ENCODE measurements at regions not wholly inside any gene's neighbourhood (a gene's known extent, or its start where the extent isn't known, plus 50 kb on each side); places are given as distances from the start of the nearest gene placed in this dataset.
"Not testable (repeated sequence)": the region's sequence is repeated elsewhere in the genome, so short reads cannot be mapped to it uniquely, and the experiment has no call there.

GRCh38 chr5:77869116-77869798, 93.1 kb upstream of the TBCA start:
- no peak for DNase-seq (ENCODE audit: low read depth)

GRCh38 chr5:77867914-77868313, 91.8 kb upstream of the TBCA start:
- DNase-seq (ENCODE audit: low read depth) = no peak

- no peak for DNase-seq (ENCODE audit: low read depth)
These were observed 91.1 kb upstream of the TBCA start for GRCh38 chr5:77867194-77867691.

- DNase-seq (ENCODE audit: low read depth) = no peak
These were observed 90.1 kb upstream of the TBCA start for GRCh38 chr5:77866198-77866597.

- no peak for DNase-seq (ENCODE audit: low read depth)
These were observed 88.9 kb upstream of the TBCA start for GRCh38 chr5:77864997-77865396.

GRCh38 chr5:77863181-77863580, 87.0 kb upstream of the TBCA start:
- no peak for DNase-seq (ENCODE audit: low read depth)

- no peak for DNase-seq (ENCODE audit: low read depth)
These were observed 85.4 kb upstream of the TBCA start for GRCh38 chr5:77861576-77861975.

GRCh38 chr5:77859306-77859705, 83.2 kb upstream of the TBCA start:
- no peak for DNase-seq (ENCODE audit: low read depth)

GRCh38 chr5:77858678-77859077, 82.5 kb upstream of the TBCA start:
- DNase-seq (ENCODE audit: low read depth) = not testable (repeated sequence)

GRCh38 chr5:77855369-77855768, 79.2 kb upstream of the TBCA start:
- no peak for DNase-seq (ENCODE audit: low read depth)

GRCh38 chr5:77853353-77853907, 77.3 kb upstream of the TBCA start:
- no peak for DNase-seq (ENCODE audit: low read depth)

- DNase-seq (ENCODE audit: low read depth) = peak; percentile 42
These were observed 76.6 kb upstream of the TBCA start for GRCh38 chr5:77852514-77853352.

GRCh38 chr5:77852068-77852513, 76.0 kb upstream of the TBCA start:
- DNase-seq (ENCODE audit: low read depth) = no peak

- no peak for DNase-seq (ENCODE audit: low read depth)
These were observed 75.3 kb upstream of the TBCA start for GRCh38 chr5:77851176-77852067.

GRCh38 chr5:77850536-77851175, 74.5 kb upstream of the TBCA start:
- no peak for DNase-seq (ENCODE audit: low read depth)

GRCh38 chr5:77849308-77849900, 73.3 kb upstream of the TBCA start:
- no peak for DNase-seq (ENCODE audit: low read depth)

- DNase-seq (ENCODE audit: low read depth) = no peak
These were observed 71.7 kb upstream of the TBCA start for GRCh38 chr5:77847814-77848290.

GRCh38 chr5:77847129-77847460, 71.0 kb upstream of the TBCA start:
- no peak for DNase-seq (ENCODE audit: low read depth)

- no peak for DNase-seq (ENCODE audit: low read depth)
These were observed 70.4 kb upstream of the TBCA start for GRCh38 chr5:77846422-77847128.

- no peak for DNase-seq (ENCODE audit: low read depth)
These were observed 69.1 kb upstream of the TBCA start for GRCh38 chr5:77845324-77845646.
